ENCODE measurements at regions not wholly inside any gene's neighbourhood (a gene's known extent, or its start where the extent isn't known, plus 50 kb on each side); places are given as distances from the start of the nearest gene placed in this dataset.

- no peak overlapping the region for H3K4me2 ChIP-seq (ENCODE audit: low read length)
Measured at GRCh38 chr12:91364471-91365184, 182.0 kb upstream of the DCN start.

DNA sequence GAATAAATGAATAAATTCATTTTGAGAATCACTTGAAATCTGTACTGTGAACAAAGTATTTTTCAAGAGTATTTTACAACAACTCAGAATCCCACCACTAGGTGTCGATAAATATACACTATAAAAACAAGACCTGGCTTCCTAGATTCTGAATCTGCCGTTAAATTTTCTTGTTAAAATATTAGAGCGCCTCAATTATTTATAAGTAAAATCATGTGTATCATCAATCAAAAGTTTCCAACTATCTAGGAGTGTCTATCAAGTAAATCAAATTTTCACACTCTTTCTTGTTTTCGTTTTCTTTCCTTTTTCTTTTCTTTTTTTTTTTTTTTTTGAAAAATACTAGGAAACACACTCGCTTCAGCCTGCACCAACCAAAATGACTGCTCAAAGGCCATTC lies 179.2 kb upstream of the DCN start:
- no peaks in the 10 kb centered on the region for H3K9me3 ChIP-seq (ENCODE audit: insufficient read depth, low read length)
- H3K79me2 ChIP-seq (ENCODE audit: low read length) = no peaks in the 10 kb centered on the region
- TF ChIP-seq EZH2phosphoT487 (IDR thresholded peaks at IDR 0.05; ENCODE audit: low read depth) (no peak), CTCF (IDR thresholded peaks at IDR 0.05; ENCODE audit: low read depth, low read length) (peak; percentile 64)
- no peaks in the 10 kb centered on the region for H3K27me3 ChIP-seq (ENCODE audit: low read depth, low read length)
- 0 out of 2 replicates have a peak overlapping the region, but pooled peaks have one; percentile 6 for H2AFZ ChIP-seq (ENCODE audit: low read depth, low read length)
- peak overlapping the region; percentile 34 for H3K4me3 ChIP-seq (ENCODE audit: low read length)
- H3K4me1 ChIP-seq (ENCODE audit: low read length) = peaks cover 17% of the 10 kb centered on the region
- peak overlapping the region; percentile 50 for H3K4me2 ChIP-seq (ENCODE audit: low read length)
- no peak overlapping the region for H3K27ac ChIP-seq (ENCODE audit: low read length)
- H3K9ac ChIP-seq (ENCODE audit: low read length) = no peak overlapping the region
- no peaks in the 10 kb centered on the region for H3K36me3 ChIP-seq (replicated peaks; ENCODE audit: low read depth, low read length)
- no peaks in the 10 kb centered on the region for H4K20me1 ChIP-seq (ENCODE audit: insufficient read depth, low read length)

More at GRCh38 chr12:91364471-91365184, 182.0 kb upstream of the DCN start:
- Histone ChIP-seq H3K4me3 (ENCODE audit: low read length) (no peak overlapping the region), H3K9ac (ENCODE audit: low read length) (no peak overlapping the region), H3K27ac (ENCODE audit: low read length) (no peak overlapping the region), H3K4me1 (ENCODE audit: low read length) (peaks cover 23% of the 10 kb centered on the region), H2AFZ (ENCODE audit: low read depth, low read length) (no peak overlapping the region), H4K20me1 (ENCODE audit: insufficient read depth, low read length) (no peaks in the 10 kb centered on the region), H3K36me3 (replicated peaks; ENCODE audit: low read depth, low read length) (no peaks in the 10 kb centered on the region), H3K27me3 (ENCODE audit: low read depth, low read length) (no peaks in the 10 kb centered on the region), H3K9me3 (ENCODE audit: insufficient read depth, low read length) (no peaks in the 10 kb centered on the region), H3K79me2 (ENCODE audit: low read length) (no peaks in the 10 kb centered on the region)
- TF ChIP-seq CTCF (IDR thresholded peaks at IDR 0.05; ENCODE audit: low read depth, low read length) (no peak), EZH2phosphoT487 (IDR thresholded peaks at IDR 0.05; ENCODE audit: low read depth) (no peak)

DNA sequence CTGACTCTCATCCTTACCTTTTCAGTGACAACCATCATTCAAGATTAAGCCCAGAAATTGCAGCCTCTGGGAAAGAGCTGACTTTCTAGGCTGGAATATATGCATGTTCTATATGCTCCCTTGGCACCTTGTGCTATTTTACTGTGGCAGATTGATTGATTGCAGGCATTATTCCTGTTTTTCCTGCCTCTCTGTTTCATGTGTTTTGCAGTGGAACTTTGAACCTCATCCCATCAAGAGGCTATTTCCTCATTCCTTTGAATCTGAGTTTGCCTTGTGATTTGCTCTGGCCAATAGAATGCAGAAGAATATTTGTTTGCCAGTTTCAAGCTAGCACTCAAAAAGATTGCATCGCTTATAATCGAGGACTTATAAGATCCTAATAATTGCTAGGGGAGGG lies 174.8 kb upstream of the DCN start:
- H3K4me3 ChIP-seq (ENCODE audit: low read length) = no peak overlapping the region
- no peaks in the 10 kb centered on the region for H4K20me1 ChIP-seq (ENCODE audit: insufficient read depth, low read length)
- no peak overlapping the region for H3K4me2 ChIP-seq (ENCODE audit: low read length)
- peaks cover 18% of the 10 kb centered on the region for H3K4me1 ChIP-seq (ENCODE audit: low read length)
- no peak overlapping the region for H3K9ac ChIP-seq (ENCODE audit: low read length)
- no peaks in the 10 kb centered on the region for H3K36me3 ChIP-seq (replicated peaks; ENCODE audit: low read depth, low read length)
- TF ChIP-seq EZH2phosphoT487 (IDR thresholded peaks at IDR 0.05; ENCODE audit: low read depth) (no peak), CTCF (IDR thresholded peaks at IDR 0.05; ENCODE audit: low read depth, low read length) (no peak)
- H3K79me2 ChIP-seq (ENCODE audit: low read length) = no peaks in the 10 kb centered on the region
- no peak overlapping the region for H3K27ac ChIP-seq (ENCODE audit: low read length)
- H2AFZ ChIP-seq (ENCODE audit: low read depth, low read length) = no peak overlapping the region
- no peaks in the 10 kb centered on the region for H3K27me3 ChIP-seq (ENCODE audit: low read depth, low read length)
- H3K9me3 ChIP-seq (ENCODE audit: insufficient read depth, low read length) = no peaks in the 10 kb centered on the region

DNA sequence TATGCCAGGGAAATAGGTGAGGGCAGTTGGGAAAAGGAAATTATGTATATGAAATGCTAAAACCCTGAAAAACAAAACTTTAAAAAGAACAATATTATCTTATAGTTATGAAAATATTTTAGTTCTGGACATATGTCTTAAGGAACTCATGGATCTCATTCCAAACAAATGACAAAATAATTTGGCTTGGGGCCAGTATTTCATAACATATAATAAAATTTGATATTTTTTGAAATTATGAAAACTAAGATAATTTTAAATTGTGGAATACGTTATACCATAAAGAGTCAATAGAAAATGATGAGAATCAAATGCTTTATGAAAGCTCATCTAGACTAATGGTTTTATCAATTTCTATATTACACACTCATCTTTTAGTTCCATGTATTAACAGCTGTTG lies 173.8 kb upstream of the DCN start:
- Histone ChIP-seq H3K36me3 (replicated peaks; ENCODE audit: low read depth, low read length) (no peaks in the 10 kb centered on the region), H4K20me1 (ENCODE audit: insufficient read depth, low read length) (no peaks in the 10 kb centered on the region), H3K4me1 (ENCODE audit: low read length) (peaks cover 14% of the 10 kb centered on the region), H3K27me3 (ENCODE audit: low read depth, low read length) (no peaks in the 10 kb centered on the region), H3K9me3 (ENCODE audit: insufficient read depth, low read length) (no peaks in the 10 kb centered on the region), H2AFZ (ENCODE audit: low read depth, low read length) (no peak overlapping the region), H3K9ac (ENCODE audit: low read length) (no peak overlapping the region), H3K27ac (ENCODE audit: low read length) (no peak overlapping the region), H3K4me2 (ENCODE audit: low read length) (no peak overlapping the region), H3K79me2 (ENCODE audit: low read length) (no peaks in the 10 kb centered on the region), H3K4me3 (ENCODE audit: low read length) (no peak overlapping the region)
- no peak for TF ChIP-seq EZH2phosphoT487 (IDR thresholded peaks at IDR 0.05; ENCODE audit: low read depth)
- TF ChIP-seq CTCF (IDR thresholded peaks at IDR 0.05; ENCODE audit: low read depth, low read length) = no peak

Measured in OCI-LY3 (cell line).